HCT116 (cell line): ENCODE measurements at regions not wholly inside any gene's neighbourhood (a gene's known extent, or its start where the extent isn't known, plus 50 kb on each side); places are given as distances from the start of the nearest gene placed in this dataset.

ENCODE experiments used
- ATAC-seq: fragments of 200-7000 bp; cut with Tn5 transposase; 2 replicates; pipeline ENCODE4 v1.9.1; 2020; ENCODE audit warnings: mild to moderate bottlenecking, moderate library complexity
- BruUV-seq: library from RNA; stranded (reverse); fragments of 400-500 nt; replicated peaks from 2 replicates; lab custom pipeline; 2021; lab: Mats Ljungman, UMichigan
- CTCF ChIA-PET: fragments of 300-600 bp; sonication (Branson Sonifier 250); formaldehyde crosslinking; loops from one replicate; lab custom pipeline; 2021; ENCODE audit warnings: antibody characterized with exemption; lab: Charles Lee
- POLR2A ChIA-PET: fragments of 300-600, 350-600 bp; sonication (Branson Sonifier 250); formaldehyde crosslinking; loops from one replicate; lab custom pipeline; 2021; ENCODE audit warnings: antibody characterized with exemption; lab: Charles Lee
- RAD21 ChIA-PET, 2 experiments: fragments of 300-600 bp; sonication (Branson Sonifier 250); formaldehyde crosslinking; loops; one replicate each; lab custom pipeline; 2023; ENCODE audit warnings: low total read pairs in 2 of 2; ENCODE audit not compliant: uncharacterized antibody in 2 of 2, unreplicated experiment in 2 of 2, low non-redundant PET in 1 of 2; lab: Charles Lee
- DNase-seq: peaks from one replicate; pipeline ENCODE4 v3.0.0-alpha.2; 2010; ENCODE audit warnings: low read depth, low spot score
- H2AFZ ChIP-seq: fragments of 200-600 bp; shearing (Covaris generic), sonication (generic); 2 replicates; pipeline ENCODE4 v1.6.1; 2017; ENCODE audit warnings: low read depth, mixed run types, mixed read lengths, antibody characterized with exemption, low read length; ENCODE audit not compliant: poor library complexity, severe bottlenecking
- H3K27ac ChIP-seq: 2 replicates; pipeline ENCODE4 v1.5.1; 2012; ENCODE audit warnings: low read depth, low read length
- H3K27me3 ChIP-seq: fragments of 200-600 bp; sonication (generic); 2 replicates; pipeline ENCODE4 v1.6.1; 2016; ENCODE audit warnings: mixed run types, low read length, mixed read lengths; ENCODE audit not compliant: insufficient read depth
- H3K36me3 ChIP-seq, 2 experiments: fragments of 200-500 bp in 1 of 2; fragments of 200-600 bp in 1 of 2; sonication (Bioruptor generic) in 1 of 2; sonication (generic) in 1 of 2; 2 replicates each; pipeline versions ENCODE4 v1.5.1 to v1.6.1; 2014 to 2016; ENCODE audit warnings: low read length in 2 of 2, inconsistent platforms in 1 of 2, mixed read lengths in 1 of 2, mixed run types in 1 of 2; ENCODE audit not compliant: insufficient read depth in 2 of 2, control insufficient read depth in 1 of 2
- H3K4me1 ChIP-seq, 2 experiments: fragments of 200-600 bp in 1 of 2; sonication (generic) in 1 of 2; 2 replicates each; pipeline versions ENCODE4 v1.5.1 to v1.6.1; 2012 to 2017; ENCODE audit warnings: low read length in 2 of 2, inconsistent platforms in 1 of 2, mild to moderate bottlenecking in 1 of 2, mixed read lengths in 1 of 2, mixed run types in 1 of 2, moderate library complexity in 1 of 2; ENCODE audit not compliant: insufficient read depth in 2 of 2, control insufficient read depth in 1 of 2
- H3K4me2 ChIP-seq: fragments of 200-600 bp; sonication (generic); 2 replicates; pipeline ENCODE4 v1.6.1; 2017; ENCODE audit warnings: mixed run types, low read length, mixed read lengths
- H3K4me3 ChIP-seq, 2 experiments: fragments of 200-600 bp in 1 of 2; sonication (generic) in 1 of 2; replicated peaks in 1 of 2; 2 replicates each; pipeline ENCODE4 v1.5.1; 2011 to 2016; ENCODE audit warnings: low read length in 2 of 2, control low read depth in 1 of 2, low read depth in 1 of 2, mild to moderate bottlenecking in 1 of 2, mixed read lengths in 1 of 2, mixed run types in 1 of 2
- H3K79me2 ChIP-seq: fragments of 200-600 bp; sonication (generic); 2 replicates; pipeline ENCODE4 v1.6.1; 2017; ENCODE audit warnings: mild to moderate bottlenecking, mixed run types, low read length, moderate library complexity, mixed read lengths; ENCODE audit not compliant: insufficient read depth
- H3K9ac ChIP-seq: fragments of 200-600 bp; sonication (generic); 2 replicates; pipeline ENCODE4 v1.6.1; 2016; ENCODE audit warnings: low read length, mixed read lengths
- H3K9me2 ChIP-seq: fragments of 200-600 bp; sonication (generic), shearing (Covaris generic); 2 replicates; pipeline ENCODE4 v1.6.1; 2017; ENCODE audit warnings: mixed run types, mild to moderate bottlenecking, moderate library complexity; ENCODE audit not compliant: insufficient read depth
- H3K9me3 ChIP-seq, 2 experiments: fragments of 200-500 bp in 1 of 2; fragments of 200-600 bp in 1 of 2; sonication (Bioruptor generic) in 1 of 2; sonication (generic) in 1 of 2; 2 replicates each; pipeline ENCODE4 v1.6.1; 2014 to 2017; ENCODE audit warnings: low read length in 2 of 2, mixed read lengths in 2 of 2, inconsistent platforms in 1 of 2, low read depth in 1 of 2, mild to moderate bottlenecking in 1 of 2, mixed run types in 1 of 2, moderate library complexity in 1 of 2; ENCODE audit not compliant: control insufficient read depth in 1 of 2, insufficient read depth in 1 of 2
- H4K20me1 ChIP-seq: fragments of 200-600 bp; sonication (generic), shearing (Covaris generic); 2 replicates; pipeline ENCODE4 v1.6.1; 2017; ENCODE audit warnings: mixed run types, mild to moderate bottlenecking, moderate library complexity; ENCODE audit not compliant: insufficient read depth
- CBX3 ChIP-seq: IDR thresholded peaks from 2 replicates; pipeline ENCODE4 v1.6.1; 2012; ENCODE audit warnings: low read depth
- CEBPB ChIP-seq: IDR thresholded peaks from 2 replicates; pipeline ENCODE4 v1.6.1; 2012; ENCODE audit warnings: low read depth
- EGR1 ChIP-seq: IDR thresholded peaks from 2 replicates; pipeline ENCODE4 v1.6.1; 2012; ENCODE audit warnings: low read depth
- ELF1 ChIP-seq: IDR thresholded peaks from 2 replicates; pipeline ENCODE4 v1.6.1; 2012; ENCODE audit warnings: low read depth, borderline replicate concordance
- EZH2 ChIP-seq: fragments of 200-600 bp; sonication (generic); IDR thresholded peaks from 2 replicates; pipeline ENCODE4 v1.6.1; 2017; ENCODE audit warnings: antibody characterized with exemption, mixed run types
- EZH2phosphoT487 ChIP-seq: fragments of 200-600 bp; IDR thresholded peaks from 2 replicates; pipeline ENCODE4 v1.6.1; 2018; ENCODE audit warnings: antibody characterized with exemption, borderline replicate concordance
- FOSL1 ChIP-seq: IDR thresholded peaks from 2 replicates; pipeline ENCODE4 v1.6.1; 2012; ENCODE audit warnings: low read depth
- JUND ChIP-seq: IDR thresholded peaks from 2 replicates; pipeline ENCODE4 v1.6.1; 2012
- POLR2A ChIP-seq: IDR thresholded peaks from 2 replicates; pipeline ENCODE4 v1.7.0; 2011; ENCODE audit warnings: borderline replicate concordance; ENCODE audit not compliant: insufficient read depth, insufficient read length; ENCODE audit errors: extremely low read depth
- POLR2AphosphoS5 ChIP-seq: IDR thresholded peaks from 2 replicates; pipeline ENCODE4 v1.6.1; 2011; ENCODE audit warnings: mild to moderate bottlenecking, low read depth, low read length, moderate library complexity
- RAD21 ChIP-seq: IDR thresholded peaks from 2 replicates; pipeline ENCODE4 v1.6.1; 2012; ENCODE audit warnings: low read depth, mild to moderate bottlenecking
- SIN3A ChIP-seq: IDR thresholded peaks from 2 replicates; pipeline ENCODE4 v1.6.1; 2012; ENCODE audit warnings: low read depth
- SP1 ChIP-seq: IDR thresholded peaks from 2 replicates; pipeline ENCODE4 v1.6.1; 2012; ENCODE audit warnings: low read depth
- SRF ChIP-seq: IDR thresholded peaks from 2 replicates; pipeline ENCODE4 v1.6.1; 2012; ENCODE audit warnings: low read depth
- TCF7L2 ChIP-seq: IDR thresholded peaks from 2 replicates; pipeline ENCODE4 v1.7.0; 2011; ENCODE audit warnings: borderline replicate concordance, inconsistent platforms; ENCODE audit not compliant: insufficient read depth, insufficient read length; ENCODE audit errors: extremely low read depth
- YY1 ChIP-seq: IDR thresholded peaks from 2 replicates; pipeline ENCODE4 v1.6.1; 2011; ENCODE audit warnings: low read length, low read depth, moderate library complexity, mild to moderate bottlenecking; ENCODE audit not compliant: insufficient replicate concordance; ENCODE audit errors: extremely low read depth
- ZFX ChIP-seq: fragments of 450-650 bp; IDR thresholded peaks from 2 replicates; pipeline ENCODE4 v1.6.1; 2017
- ZNF274 ChIP-seq: fragments of 200-500 bp; sonication (Bioruptor generic); IDR thresholded peaks from 2 replicates; pipeline ENCODE4 v1.6.1; 2014; ENCODE audit warnings: mild to moderate bottlenecking, low read depth, low read length, inconsistent platforms
- intact Hi-C: fragments of 100-400 bp; cut with micrococcal nuclease; formaldehyde crosslinking; loops from 2 replicates; pipeline ENCODE4 v1.10.0; 2022
- TF ChIP-seq, protein P1 (sequence below): IDR thresholded peaks from 2 replicates; pipeline ENCODE4 v1.6.1; 2011; ENCODE audit warnings: mild to moderate bottlenecking, low read length, moderate library complexity; ENCODE audit not compliant: insufficient replicate concordance; ENCODE audit errors: extremely low read depth
- TF ChIP-seq, protein P2 (sequence below): IDR thresholded peaks from 2 replicates; pipeline ENCODE4 v1.6.1; 2012
- TF ChIP-seq, protein P3 (sequence below), 3 experiments: fragments of 200-600 bp in 1 of 3; sonication (generic) in 1 of 3; IDR thresholded peaks in 2 of 3; conservative IDR thresholded peaks in 1 of 3; 2 replicates each; pipeline ENCODE4 v1.5.1; 2012 to 2017; ENCODE audit warnings: low read depth in 2 of 3, low read length in 2 of 3, antibody characterized with exemption in 1 of 3, borderline replicate concordance in 1 of 3, control low read depth in 1 of 3, mild to moderate bottlenecking in 1 of 3, mixed read lengths in 1 of 3, mixed run types in 1 of 3, moderate library complexity in 1 of 3; ENCODE audit not compliant: insufficient read depth in 1 of 3

DNA sequence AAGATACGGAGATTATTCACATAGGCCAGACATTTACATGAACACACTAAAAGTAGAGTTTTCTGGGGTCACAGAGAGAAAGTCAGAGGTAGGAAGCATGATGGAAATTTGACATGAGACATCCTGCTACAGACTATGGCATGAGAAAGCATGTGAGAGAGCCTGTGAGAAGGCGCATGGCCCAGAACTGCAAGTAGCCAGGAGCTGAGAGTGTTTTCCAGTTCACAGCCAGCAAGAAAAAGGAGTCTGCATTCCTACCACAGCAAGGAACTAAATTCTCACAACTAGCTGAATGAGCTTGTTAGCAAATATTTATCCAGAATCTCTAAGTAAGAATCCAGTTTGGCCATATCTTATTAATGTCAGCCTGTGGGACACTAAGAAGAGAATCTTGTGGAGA lies 673.3 kb downstream of the BRINP3 start (continued):
- TF ChIP-seq, protein P1, sequence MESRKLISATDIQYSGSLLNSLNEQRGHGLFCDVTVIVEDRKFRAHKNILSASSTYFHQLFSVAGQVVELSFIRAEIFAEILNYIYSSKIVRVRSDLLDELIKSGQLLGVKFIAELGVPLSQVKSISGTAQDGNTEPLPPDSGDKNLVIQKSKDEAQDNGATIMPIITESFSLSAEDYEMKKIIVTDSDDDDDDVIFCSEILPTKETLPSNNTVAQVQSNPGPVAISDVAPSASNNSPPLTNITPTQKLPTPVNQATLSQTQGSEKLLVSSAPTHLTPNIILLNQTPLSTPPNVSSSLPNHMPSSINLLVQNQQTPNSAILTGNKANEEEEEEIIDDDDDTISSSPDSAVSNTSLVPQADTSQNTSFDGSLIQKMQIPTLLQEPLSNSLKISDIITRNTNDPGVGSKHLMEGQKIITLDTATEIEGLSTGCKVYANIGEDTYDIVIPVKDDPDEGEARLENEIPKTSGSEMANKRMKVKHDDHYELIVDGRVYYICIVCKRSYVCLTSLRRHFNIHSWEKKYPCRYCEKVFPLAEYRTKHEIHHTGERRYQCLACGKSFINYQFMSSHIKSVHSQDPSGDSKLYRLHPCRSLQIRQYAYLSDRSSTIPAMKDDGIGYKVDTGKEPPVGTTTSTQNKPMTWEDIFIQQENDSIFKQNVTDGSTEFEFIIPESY: no peak
- no peak for TF ChIP-seq YY1
- TF ChIP-seq, protein P2, sequence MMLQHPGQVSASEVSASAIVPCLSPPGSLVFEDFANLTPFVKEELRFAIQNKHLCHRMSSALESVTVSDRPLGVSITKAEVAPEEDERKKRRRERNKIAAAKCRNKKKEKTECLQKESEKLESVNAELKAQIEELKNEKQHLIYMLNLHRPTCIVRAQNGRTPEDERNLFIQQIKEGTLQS: no peak

DNA sequence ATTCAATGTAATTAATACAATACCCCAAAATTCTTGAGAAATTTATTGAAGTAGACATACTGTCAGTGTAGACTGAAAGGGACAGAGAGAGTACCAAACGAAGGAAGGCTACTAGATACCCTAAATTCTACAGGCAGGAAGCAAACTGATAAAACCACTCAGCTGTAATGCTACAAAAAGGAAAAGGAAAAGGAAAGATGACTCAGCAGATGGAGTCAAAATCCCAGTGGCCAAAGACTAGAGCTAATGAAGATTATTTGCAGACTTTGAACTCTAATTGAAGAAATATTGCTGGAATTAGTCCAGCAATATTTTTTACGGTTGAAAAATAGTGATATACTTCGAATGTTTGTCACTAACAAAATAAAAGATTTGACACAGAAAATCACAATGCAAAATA lies 671.9 kb downstream of the BRINP3 start:
- H3K27me3 ChIP-seq: no peaks in the 10 kb centered on the region
- ChIA-PET CTCF (no interaction called here), RAD21 (no interaction called here), POLR2A (no interaction called here)
- no peaks in the 10 kb centered on the region for H3K9me2 ChIP-seq
- no TSS peak for BruUV-seq
- H3K4me2 ChIP-seq: no peak overlapping the region
- H3K9ac ChIP-seq: no peak overlapping the region
- TF ChIP-seq ZNF274 (no peak), RAD21 (no peak), TCF7L2 (no peak), POLR2A (no peak), ELF1 (no peak), ZFX (no peak), EZH2 (no peak), SRF (no peak), JUND (no peak), FOSL1 (no peak), POLR2AphosphoS5 (no peak), EZH2phosphoT487 (no peak), SP1 (no peak), CBX3 (no peak), YY1 (no peak), SIN3A (no peak), EGR1 (no peak), CEBPB (no peak)
- TF ChIP-seq, protein P3, sequence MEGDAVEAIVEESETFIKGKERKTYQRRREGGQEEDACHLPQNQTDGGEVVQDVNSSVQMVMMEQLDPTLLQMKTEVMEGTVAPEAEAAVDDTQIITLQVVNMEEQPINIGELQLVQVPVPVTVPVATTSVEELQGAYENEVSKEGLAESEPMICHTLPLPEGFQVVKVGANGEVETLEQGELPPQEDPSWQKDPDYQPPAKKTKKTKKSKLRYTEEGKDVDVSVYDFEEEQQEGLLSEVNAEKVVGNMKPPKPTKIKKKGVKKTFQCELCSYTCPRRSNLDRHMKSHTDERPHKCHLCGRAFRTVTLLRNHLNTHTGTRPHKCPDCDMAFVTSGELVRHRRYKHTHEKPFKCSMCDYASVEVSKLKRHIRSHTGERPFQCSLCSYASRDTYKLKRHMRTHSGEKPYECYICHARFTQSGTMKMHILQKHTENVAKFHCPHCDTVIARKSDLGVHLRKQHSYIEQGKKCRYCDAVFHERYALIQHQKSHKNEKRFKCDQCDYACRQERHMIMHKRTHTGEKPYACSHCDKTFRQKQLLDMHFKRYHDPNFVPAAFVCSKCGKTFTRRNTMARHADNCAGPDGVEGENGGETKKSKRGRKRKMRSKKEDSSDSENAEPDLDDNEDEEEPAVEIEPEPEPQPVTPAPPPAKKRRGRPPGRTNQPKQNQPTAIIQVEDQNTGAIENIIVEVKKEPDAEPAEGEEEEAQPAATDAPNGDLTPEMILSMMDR (IDR thresholded peaks at IDR 0.05 in 2 of 3, conservative IDR thresholded peaks at IDR 0.05 in 1 of 3; ENCODE audit: borderline replicate concordance in 1 of 3, insufficient read depth in 1 of 3, low read depth in 2 of 3, low read length in 2 of 3): no peak
- TF ChIP-seq, protein P1: no peak
- intact Hi-C loops: no loop called here
- H3K79me2 ChIP-seq: no peaks in the 10 kb centered on the region
- no peaks in the 10 kb centered on the region for H4K20me1 ChIP-seq
- no peak overlapping the region for H3K4me3 ChIP-seq
- H3K27ac ChIP-seq: no peak overlapping the region
- no peaks in the 10 kb centered on the region for H3K9me3 ChIP-seq
- no peaks in the 10 kb centered on the region for H3K36me3 ChIP-seq
- ATAC-seq (no peak), DNase-seq (no peak)
- peak overlapping the region; percentile 68 for H2AFZ ChIP-seq
- H3K4me1 ChIP-seq: no peaks in the 10 kb centered on the region
